Activated B cell treated with CpG ODN at 0.5 μM for 24 hours (primary cell): ENCODE measurements at regions not wholly inside any gene's neighbourhood (a gene's known extent, or its start where the extent isn't known, plus 50 kb on each side); places are given as distances from the start of the nearest gene placed in this dataset.

ENCODE experiments used
- ATAC-seq: fragments of 200-7000 bp; cut with Tn5 transposase; one replicate; pipeline ENCODE4 v1.10.0; 2021; ENCODE audit warnings: low read depth, mild to moderate bottlenecking, moderate library complexity
- CTCF ChIA-PET: fragments of 350-600 bp; sonication (Branson Sonifier 250); formaldehyde crosslinking; loops from one replicate; lab custom pipeline; 2021; ENCODE audit warnings: antibody characterized with exemption; lab: Charles Lee
- POLR2A ChIA-PET: fragments of 350-600 bp; sonication (Branson Sonifier 250); formaldehyde crosslinking; loops from one replicate; lab custom pipeline; 2021; ENCODE audit warnings: antibody characterized with exemption; lab: Charles Lee
- DNase-seq: peaks from one replicate; pipeline ENCODE4 v3.0.0; 2022
- H3K27ac Mint-ChIP-seq: one replicate; pipeline ENCODE4 v1.8.0; 2020; ENCODE audit warnings: mixed read lengths
- H3K27me3 Mint-ChIP-seq: one replicate; pipeline ENCODE4 v1.8.0; 2021; ENCODE audit warnings: mixed read lengths
- H3K36me3 Mint-ChIP-seq: one replicate; pipeline ENCODE4 v1.8.0; 2021; ENCODE audit warnings: low read depth, mixed read lengths
- H3K4me1 Mint-ChIP-seq: one replicate; pipeline ENCODE4 v1.8.0; 2021; ENCODE audit warnings: mixed read lengths
- H3K4me3 Mint-ChIP-seq: one replicate; pipeline ENCODE4 v1.8.0; 2020; ENCODE audit warnings: mild to moderate bottlenecking, mixed read lengths
- H3K9me3 Mint-ChIP-seq: one replicate; pipeline ENCODE4 v1.8.0; 2020; ENCODE audit warnings: mixed read lengths
- intact Hi-C: fragments of 100-400 bp; cut with micrococcal nuclease; formaldehyde crosslinking; loops from one replicate; pipeline ENCODE4 v1.15.1; 2024
- TF ChIP-seq, protein P1 (sequence below): fragments of 200-600 bp; IDR thresholded peaks from one replicate; pipeline ENCODE4 v1.8.0; 2022; ENCODE audit warnings: antibody characterized with exemption, mild to moderate bottlenecking

DNA sequence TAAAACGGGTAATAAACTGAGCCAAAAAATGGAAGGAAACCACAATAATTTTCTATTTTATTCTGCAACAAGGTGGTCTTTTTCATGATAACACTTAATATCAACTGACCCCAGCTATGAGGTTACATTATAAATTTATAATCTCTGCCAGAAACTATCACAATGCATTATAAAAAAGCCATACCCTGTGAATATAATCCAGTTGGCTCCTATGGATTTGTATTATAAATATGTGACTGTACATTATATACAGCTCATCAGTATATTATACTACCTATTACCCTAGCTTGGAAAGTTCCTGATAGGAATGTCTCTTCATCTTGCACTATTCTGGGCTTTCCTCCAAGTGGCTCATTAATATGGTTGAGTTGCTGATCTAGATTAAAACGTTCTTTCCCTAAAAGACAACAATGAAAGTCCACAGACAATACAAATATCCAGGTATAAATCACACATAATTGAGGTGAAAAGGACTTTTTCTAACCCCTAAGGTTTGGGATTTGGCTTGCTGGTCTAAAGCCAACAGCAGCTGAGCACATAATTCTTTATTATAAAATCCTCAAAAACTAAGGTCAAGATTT lies 487.7 kb downstream of the TTLL7 start:
- CTCF ChIA-PET, result no interaction called here
- DNase-seq, result no peak
- no peaks in the 10 kb centered on the region for H3K36me3 Mint-ChIP-seq
- ATAC-seq, result no peak
- H3K9me3 Mint-ChIP-seq, result peaks cover 2% of the 10 kb centered on the region
- POLR2A ChIA-PET, result interaction anchor here (1.7 kb wide), 1 partner anchor 10 kb away, joined by 6 read pairs; no protein-coding TSS in a partner anchor
- no peak overlapping the region for H3K27ac Mint-ChIP-seq
- peaks cover 17% of the 10 kb centered on the region for H3K4me1 Mint-ChIP-seq
- no peaks in the 10 kb centered on the region for H3K27me3 Mint-ChIP-seq
- intact Hi-C loops, result no loop called here
- TF ChIP-seq, protein P1, sequence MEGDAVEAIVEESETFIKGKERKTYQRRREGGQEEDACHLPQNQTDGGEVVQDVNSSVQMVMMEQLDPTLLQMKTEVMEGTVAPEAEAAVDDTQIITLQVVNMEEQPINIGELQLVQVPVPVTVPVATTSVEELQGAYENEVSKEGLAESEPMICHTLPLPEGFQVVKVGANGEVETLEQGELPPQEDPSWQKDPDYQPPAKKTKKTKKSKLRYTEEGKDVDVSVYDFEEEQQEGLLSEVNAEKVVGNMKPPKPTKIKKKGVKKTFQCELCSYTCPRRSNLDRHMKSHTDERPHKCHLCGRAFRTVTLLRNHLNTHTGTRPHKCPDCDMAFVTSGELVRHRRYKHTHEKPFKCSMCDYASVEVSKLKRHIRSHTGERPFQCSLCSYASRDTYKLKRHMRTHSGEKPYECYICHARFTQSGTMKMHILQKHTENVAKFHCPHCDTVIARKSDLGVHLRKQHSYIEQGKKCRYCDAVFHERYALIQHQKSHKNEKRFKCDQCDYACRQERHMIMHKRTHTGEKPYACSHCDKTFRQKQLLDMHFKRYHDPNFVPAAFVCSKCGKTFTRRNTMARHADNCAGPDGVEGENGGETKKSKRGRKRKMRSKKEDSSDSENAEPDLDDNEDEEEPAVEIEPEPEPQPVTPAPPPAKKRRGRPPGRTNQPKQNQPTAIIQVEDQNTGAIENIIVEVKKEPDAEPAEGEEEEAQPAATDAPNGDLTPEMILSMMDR, result no peak
- H3K4me3 Mint-ChIP-seq, result no peak overlapping the region

DNA sequence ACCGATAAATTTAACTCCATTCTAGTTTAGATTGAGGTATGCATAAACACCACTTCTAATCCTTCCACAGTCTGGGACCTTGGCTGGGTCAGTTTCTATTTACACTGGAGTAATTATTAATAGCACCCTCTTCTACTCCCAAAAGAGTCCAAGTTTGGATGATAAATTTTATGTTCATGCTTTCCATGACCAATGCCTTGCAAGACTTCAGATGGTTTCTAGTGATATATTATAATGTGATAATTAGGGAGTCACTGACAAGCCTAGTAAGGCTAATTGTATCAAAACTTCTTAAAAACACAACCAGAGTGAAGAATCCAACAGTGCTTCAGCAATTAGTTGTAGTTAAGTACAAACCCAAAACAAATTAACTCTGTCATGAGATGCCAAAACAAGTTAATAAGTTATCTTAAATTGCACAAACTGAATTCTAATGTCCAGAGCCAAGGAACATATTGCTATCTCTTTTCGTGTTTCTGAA lies 489.6 kb downstream of the TTLL7 start:
- intact Hi-C loops, result loop anchor here (5.0 kb wide), 1 partner anchor 48 kb away; no protein-coding TSS in a partner anchor

DNA sequence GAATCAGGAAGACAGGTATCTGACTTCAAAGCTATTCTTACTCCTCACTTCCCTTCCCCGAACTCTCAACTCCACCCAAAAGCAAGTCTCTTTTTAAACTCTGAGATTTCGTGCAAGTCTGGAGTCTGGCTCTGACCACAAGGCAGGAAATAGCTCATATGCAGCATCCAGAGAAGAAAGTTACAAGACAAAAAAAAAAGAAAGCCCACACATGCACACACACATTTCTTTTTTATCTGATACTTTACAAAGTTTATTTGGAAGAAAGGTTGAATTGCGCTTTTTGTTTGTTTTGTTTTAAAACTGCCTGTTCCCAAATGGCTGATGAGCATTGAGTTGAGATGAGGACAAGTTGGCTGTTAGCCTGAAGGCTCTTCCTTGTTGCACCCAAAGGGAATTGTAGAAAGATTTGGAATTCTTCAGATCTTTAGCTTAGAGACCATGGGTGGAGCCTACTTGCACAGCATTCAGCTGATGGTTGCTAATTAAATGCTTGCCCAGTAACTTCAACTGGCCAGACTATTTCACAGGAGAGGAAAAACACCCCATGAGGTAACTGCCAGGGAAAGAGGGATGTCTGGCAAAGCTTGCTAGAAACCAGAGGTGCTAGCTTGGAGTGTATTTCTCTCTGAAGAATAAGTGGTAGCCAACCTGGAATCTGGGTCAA lies 490.3 kb downstream of the TTLL7 start:
- intact Hi-C loops, result loop anchor here (5.0 kb wide), 1 partner anchor 49 kb away; no protein-coding TSS in a partner anchor
- H3K36me3 Mint-ChIP-seq, result no peaks in the 10 kb centered on the region
- H3K27ac Mint-ChIP-seq, result peak overlapping the region; percentile 6
- ChIA-PET POLR2A (interaction anchor here (0.6 to 1.1 kb wide), 6 partner anchors 10 to 352 kb away, joined by 3 to 6 read pairs (median 4); no protein-coding TSS in a partner anchor), CTCF (interaction anchor here (0.7 kb wide), 1 partner anchor 11 kb away, joined by 3 read pairs; no protein-coding TSS in a partner anchor)
- no peaks in the 10 kb centered on the region for H3K9me3 Mint-ChIP-seq
- H3K4me3 Mint-ChIP-seq, result peak overlapping the region; percentile 9
- TF ChIP-seq, protein P1, result no peak
- H3K27me3 Mint-ChIP-seq, result no peaks in the 10 kb centered on the region
- DNase-seq (no peak), ATAC-seq (peak; percentile 79)
- peaks cover 21% of the 10 kb centered on the region for H3K4me1 Mint-ChIP-seq

More for the DNA sequence above, 489.6 kb downstream of the TTLL7 start:
- no peaks in the 10 kb centered on the region for H3K36me3 Mint-ChIP-seq
- peaks cover 17% of the 10 kb centered on the region for H3K4me1 Mint-ChIP-seq
- TF ChIP-seq, protein P1, result no peak
- ATAC-seq (no peak), DNase-seq (no peak)
- ChIA-PET CTCF (interaction anchor here (1.0 kb wide), 1 partner anchor 261 kb away, joined by 4 read pairs; no protein-coding TSS in a partner anchor), POLR2A (interaction anchor here (1.1 kb wide), 1 partner anchor 24 kb away, joined by 3 read pairs; no protein-coding TSS in a partner anchor)
- no peaks in the 10 kb centered on the region for H3K9me3 Mint-ChIP-seq
- no peak overlapping the region for H3K27ac Mint-ChIP-seq
- H3K27me3 Mint-ChIP-seq, result no peaks in the 10 kb centered on the region
- H3K4me3 Mint-ChIP-seq, result no peak overlapping the region

DNA sequence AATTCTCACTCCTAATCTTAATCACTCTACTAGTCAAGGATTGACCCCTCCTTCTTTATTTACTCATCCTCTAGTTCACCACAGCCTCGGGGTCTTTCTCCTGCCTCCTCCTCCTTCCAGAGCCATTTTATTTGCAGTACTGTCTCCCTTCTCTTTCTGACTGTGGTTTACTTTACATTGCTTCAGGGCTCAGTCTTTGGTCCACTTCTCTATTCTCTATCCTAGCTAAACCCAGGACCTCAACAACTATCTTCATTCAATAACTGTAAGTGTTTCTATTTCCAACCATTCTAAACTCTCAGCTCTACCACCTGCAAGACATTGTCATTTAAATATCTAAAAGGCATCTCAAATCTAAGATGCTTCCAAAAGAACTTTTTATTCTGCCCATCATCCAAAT lies 493.8 kb downstream of the TTLL7 start:
- no peak for ATAC-seq
- CTCF ChIA-PET, result no interaction called here

More for the DNA sequence above, 493.8 kb downstream of the TTLL7 start:
- no peak overlapping the region for H3K4me3 Mint-ChIP-seq
- intact Hi-C loops, result loop anchor here (5.0 kb wide), 1 partner anchor 52 kb away; no protein-coding TSS in a partner anchor
- H3K36me3 Mint-ChIP-seq, result no peaks in the 10 kb centered on the region
- peaks cover 53% of the 10 kb centered on the region for H3K4me1 Mint-ChIP-seq
- no peak overlapping the region for H3K27ac Mint-ChIP-seq
- H3K9me3 Mint-ChIP-seq, result no peaks in the 10 kb centered on the region
- POLR2A ChIA-PET, result no interaction called here
- no peaks in the 10 kb centered on the region for H3K27me3 Mint-ChIP-seq
- DNase-seq, result no peak
- TF ChIP-seq, protein P1, result no peak
